Glomerular endothelial cell (primary cell): ENCODE measurements at regions not wholly inside any gene's neighbourhood (a gene's known extent, or its start where the extent isn't known, plus 50 kb on each side); places are given as distances from the start of the nearest gene placed in this dataset.

Experiments
- DNase-seq: peaks from one replicate; pipeline ENCODE4 v3.0.0-alpha.2; 2011; ENCODE audit warnings: low read depth, low spot score; ENCODE audit errors: extremely low read depth

DNA sequence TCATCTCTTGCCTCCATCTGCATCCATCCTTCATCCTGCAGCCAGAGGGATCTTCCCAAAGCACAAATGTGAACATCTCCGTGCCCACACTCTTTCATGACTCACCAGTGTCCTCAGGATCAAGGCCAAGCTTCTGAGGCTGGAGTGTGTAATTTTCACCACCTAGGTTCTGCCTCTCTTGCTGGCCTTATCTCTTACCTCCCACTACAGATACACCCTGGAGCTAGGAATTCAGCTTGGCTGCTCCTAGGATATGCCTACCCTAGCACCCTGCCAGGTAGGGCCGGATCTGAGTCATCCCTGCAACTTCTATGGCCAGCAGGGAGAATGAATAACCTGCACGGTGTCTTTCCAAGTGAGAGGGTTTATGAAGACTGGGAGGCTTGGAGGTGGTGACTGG is 208.7 kb upstream of the CSF3R start:
- DNase-seq, result no peak

DNA sequence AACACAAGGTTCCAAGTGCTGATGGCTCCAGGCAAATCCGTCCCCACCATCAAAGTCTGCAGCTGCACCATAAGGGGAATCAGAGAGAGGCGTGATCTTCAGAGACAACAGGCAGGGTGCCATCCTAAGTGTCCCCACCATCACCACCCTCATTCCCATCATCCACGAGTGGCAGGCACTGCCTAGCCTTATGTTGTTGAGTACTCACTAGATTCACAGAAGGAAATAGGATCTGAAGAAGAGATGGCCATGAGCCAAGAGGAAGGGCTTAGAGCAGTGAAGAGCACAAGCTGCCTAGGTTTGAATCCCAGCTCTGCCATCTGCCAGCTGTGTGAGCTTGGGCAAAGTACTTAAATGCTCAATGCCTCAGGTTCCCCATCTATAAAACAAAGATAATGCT is 207.3 kb upstream of the CSF3R start:
- no peak for DNase-seq

GRCh38 chr1:36687312-36687711 is 204.6 kb upstream of the CSF3R start:
- no peak for DNase-seq

DNA sequence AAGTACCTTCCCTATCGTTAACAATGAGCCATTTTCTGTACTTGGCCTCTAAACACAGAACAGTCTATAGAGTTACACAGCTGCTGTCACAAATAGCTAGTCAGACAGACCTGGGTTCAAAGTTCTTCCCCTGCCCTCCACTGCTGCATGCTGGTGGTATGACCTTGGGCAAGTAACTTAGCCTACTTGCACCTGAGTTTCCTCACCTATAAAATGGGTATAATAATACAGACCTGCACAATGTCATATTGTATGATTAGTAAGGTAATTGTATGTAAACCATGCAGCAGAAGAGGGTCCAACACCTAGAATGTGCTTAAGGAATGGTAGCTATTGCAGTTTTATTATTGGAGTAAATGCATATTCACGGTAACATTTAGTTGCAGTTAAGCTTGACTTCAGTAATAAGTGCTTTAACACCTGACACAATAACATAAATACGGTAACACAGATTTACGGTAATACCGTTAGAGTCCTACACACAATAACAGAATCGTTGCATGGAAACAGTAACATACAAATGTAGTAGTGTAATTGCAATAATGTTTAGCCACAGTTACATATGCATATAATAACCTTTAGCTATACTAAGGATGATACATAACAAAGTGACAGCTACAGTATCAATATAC is 193.3 kb upstream of the CSF3R start:
- DNase-seq, result no peak

DNA sequence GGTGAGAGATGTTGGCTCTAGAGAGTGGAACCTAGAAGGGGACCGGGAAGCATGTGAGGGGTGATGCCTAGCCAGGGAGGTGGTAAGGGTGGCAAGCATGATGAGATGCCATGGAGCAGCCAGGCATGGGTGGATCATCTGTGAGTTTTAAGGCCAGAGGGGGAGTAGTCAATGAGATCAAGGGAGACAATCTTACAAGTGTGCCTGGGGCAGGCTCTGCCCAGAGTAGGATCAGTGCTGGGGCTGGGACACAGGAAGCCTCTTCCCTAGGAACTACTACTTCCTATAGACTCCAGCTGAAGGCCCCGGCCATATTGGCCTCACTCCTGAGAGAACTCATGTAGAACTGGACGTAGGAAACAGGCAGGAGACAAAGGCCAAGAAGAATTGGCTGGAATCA is 192.4 kb upstream of the CSF3R start:
- no peak for DNase-seq

DNA sequence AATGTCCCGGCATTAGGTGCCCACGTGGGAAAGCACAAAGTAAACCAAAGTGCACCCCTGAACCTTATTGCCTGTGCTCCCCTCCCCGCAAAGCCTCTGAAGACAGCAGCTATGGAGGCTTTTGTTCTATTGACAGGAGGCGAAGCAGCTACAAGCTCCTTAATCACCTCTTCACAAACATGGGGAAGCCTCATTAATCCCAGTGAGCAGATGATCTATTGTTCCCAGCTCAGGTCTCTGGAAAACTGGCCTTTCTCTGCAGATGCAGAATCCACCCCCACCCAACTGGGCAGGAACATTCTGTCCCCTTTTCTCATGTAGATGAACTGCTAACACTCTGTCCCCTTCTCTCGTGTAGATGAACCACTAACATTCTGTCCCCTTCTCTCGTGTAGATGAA is 190.5 kb upstream of the CSF3R start:
- DNase-seq, result no peak

GRCh38 chr1:36669262-36669661 is 186.5 kb upstream of the CSF3R start:
- DNase-seq, result no peak

DNA sequence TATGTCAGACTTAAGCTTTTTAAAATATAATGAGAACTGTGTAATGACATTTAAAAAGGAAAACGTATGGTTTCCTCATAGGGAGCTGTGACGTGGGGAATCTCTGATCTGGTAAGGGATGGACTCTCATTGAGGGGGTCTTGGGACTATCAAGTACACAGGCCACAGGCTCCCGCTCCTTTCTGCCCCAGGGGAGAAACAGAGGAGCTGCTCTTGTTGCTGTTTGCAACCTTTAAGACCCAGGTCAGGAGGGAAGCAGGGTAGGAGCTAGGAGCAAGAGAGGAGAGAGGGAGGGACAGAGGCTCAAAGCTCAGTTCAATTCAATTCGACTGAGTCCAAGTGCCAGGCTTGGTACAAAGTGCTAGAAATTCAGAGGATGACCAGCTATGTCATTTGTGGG is 185.1 kb upstream of the CSF3R start:
- DNase-seq, result no peak

DNA sequence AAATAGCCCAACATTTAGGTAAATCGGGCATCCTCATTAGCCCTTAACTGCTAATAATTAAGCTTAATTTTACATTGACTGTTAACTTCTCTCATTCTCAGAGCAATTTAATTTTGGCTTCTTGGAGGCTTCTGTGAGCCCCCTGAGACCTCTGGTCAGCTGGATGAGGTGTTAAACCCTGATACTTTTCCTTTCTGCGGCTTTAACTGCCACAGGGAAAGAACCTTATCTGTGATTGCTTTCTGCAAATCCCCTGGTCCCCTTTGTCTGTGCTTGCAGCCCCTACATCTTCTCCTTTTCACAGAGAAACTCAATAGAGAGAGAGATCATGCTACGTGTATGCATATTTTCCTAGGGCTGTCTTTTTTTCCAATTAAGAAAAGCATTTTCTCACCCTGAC is 184.5 kb upstream of the CSF3R start:
- no peak for DNase-seq

DNA sequence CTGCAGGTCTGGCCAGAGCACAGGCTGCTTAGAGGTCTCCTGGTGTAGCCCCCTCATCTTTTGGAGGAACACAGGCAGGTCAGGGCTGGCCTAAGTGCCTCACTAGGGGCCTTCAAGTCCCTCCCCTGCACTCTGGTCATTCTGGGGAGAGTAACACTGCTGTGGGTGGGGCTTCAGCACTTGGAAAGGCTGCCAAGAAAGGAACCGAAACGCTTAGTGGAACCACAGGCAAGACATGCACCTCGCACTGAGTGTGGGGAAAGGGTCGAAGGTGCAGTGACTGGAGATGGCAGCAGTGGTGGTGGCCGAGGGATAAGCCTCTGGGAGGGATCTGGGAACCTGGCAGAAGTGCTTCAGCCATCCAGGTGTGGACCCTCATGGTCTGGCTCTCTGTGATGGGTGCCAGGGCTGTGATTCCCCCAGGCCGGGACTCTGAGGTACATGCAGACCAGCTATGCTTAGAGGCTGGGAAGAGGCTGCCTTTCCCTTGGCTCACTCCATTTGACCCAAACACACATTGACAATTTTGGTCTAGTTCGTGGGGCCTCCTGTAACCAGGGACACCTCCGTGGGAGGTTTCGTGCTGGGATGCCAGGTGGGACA is 182.9 kb upstream of the CSF3R start:
- no peak for DNase-seq

- DNase-seq, result no peak
Measured at GRCh38 chr1:36664571-36665287, 182.0 kb upstream of the CSF3R start.

- DNase-seq, result no peak
Measured at GRCh38 chr1:36663772-36664430, 181.2 kb upstream of the CSF3R start.

GRCh38 chr1:36658838-36659237 is 176.1 kb upstream of the CSF3R start:
- DNase-seq, result no peak

DNA sequence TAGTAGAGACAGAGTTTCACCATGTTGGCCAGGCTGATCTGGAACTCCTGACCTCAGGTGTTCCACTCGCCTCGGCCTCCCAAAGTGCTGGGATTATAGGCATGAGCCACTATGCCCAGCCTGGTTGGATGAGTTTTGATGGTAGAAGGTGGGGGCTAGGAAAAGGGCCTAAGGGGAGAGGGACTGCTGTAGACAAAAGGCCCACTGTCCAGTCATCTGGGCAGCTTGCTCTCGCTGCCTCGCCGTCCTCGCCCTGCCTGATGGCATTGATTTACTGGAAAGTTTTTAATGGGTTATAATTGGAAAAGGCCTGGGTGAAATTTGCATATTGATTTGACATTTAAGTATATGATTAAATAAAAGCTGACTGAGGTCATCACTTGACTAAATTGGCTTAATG is 175.1 kb upstream of the CSF3R start:
- no peak for DNase-seq

GRCh38 chr1:36656838-36657237 is 174.1 kb upstream of the CSF3R start:
- DNase-seq, result no peak

DNA sequence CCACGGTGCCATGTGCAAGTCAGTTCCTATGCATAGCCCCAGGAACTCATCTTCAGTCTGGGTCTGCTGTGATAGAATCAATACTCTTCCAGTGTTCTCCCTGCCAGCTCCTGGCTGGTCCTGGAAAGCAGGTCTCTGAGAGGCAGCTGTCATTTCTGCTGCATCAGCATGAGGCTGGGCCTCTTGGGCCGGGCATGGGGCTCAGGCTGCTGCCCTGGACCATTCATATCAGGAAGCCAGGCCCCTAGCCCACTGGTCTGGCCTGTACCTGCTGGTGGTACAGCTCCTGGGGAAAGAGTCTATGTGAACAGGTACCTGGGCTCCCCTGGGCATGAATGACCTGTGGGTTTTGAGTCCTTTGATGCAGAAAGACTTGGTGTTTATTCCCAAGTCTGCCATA is 173.6 kb upstream of the CSF3R start:
- DNase-seq, result no peak

GRCh38 chr1:36654586-36654985 is 171.9 kb upstream of the CSF3R start:
- no peak for DNase-seq

- no peak for DNase-seq
Measured at GRCh38 chr1:36653850-36654249, 171.1 kb upstream of the CSF3R start.

GRCh38 chr1:36652586-36652985 is 169.9 kb upstream of the CSF3R start:
- DNase-seq, result no peak

DNA sequence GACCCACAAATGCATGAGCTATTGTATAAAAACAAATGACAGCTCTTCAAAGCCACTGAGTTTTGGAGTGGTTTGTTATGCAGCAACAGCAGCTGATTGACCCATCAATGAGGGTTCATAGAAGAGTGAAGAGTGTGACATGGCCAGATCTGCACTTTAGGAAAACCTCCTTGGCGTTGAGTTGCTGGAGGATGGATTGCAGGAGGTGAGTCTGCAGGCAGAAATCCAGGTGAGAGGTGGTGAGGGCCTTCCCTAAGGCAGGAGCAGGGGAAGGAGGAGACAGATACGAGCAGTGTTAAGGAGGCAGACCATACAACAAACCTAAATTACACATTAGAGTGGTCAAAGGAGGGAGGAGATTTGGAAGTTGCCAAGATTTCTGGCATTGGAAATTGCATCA is 169.3 kb upstream of the CSF3R start:
- DNase-seq, result no peak

GRCh38 chr1:36651176-36651910 is 168.6 kb upstream of the CSF3R start:
- no peak for DNase-seq
